Keratinocyte (primary cell): ENCODE measurements at regions not wholly inside any gene's neighbourhood (a gene's known extent, or its start where the extent isn't known, plus 50 kb on each side); places are given as distances from the start of the nearest gene placed in this dataset.

Source experiments
- DNase-seq: peaks from one replicate; pipeline ENCODE4 v3.0.0-alpha.2; 2011; ENCODE audit warnings: low read depth, missing footprints, low spot score
- FAIRE-seq: peaks from 2 replicates; lab custom pipeline; 2011; peaks lifted over from hg19 to GRCh38; lab: Jason Lieb, UNC
- H2AFZ ChIP-seq: 2 replicates; pipeline ENCODE4 v1.6.0; 2012; ENCODE audit warnings: low read length, control low read depth, inconsistent platforms; ENCODE audit not compliant: control insufficient read depth
- H3K27ac ChIP-seq: 2 replicates; pipeline ENCODE4 v1.5.1; 2011; ENCODE audit warnings: low read length; ENCODE audit not compliant: control insufficient read depth, insufficient read depth
- H3K27me3 ChIP-seq: 3 replicates; pipeline ENCODE4 v1.6.0; 2011; ENCODE audit warnings: low read length; ENCODE audit not compliant: control insufficient read depth, insufficient read depth; ENCODE audit errors: extremely low read depth
- H3K36me3 ChIP-seq, 2 experiments: 2 replicates in 1 of 2; 3 replicates in 1 of 2; pipeline ENCODE4 v1.5.1; 2011; ENCODE audit warnings: low read length in 2 of 2, mild to moderate bottlenecking in 1 of 2; ENCODE audit not compliant: control insufficient read depth in 2 of 2, insufficient read depth in 2 of 2; ENCODE audit errors: extremely low read depth in 1 of 2
- H3K4me1 ChIP-seq: 3 replicates; pipeline ENCODE4 v1.5.1; 2011; ENCODE audit warnings: low read length; ENCODE audit not compliant: control insufficient read depth, insufficient read depth; ENCODE audit errors: extremely low read depth
- H3K4me2 ChIP-seq: 3 replicates; pipeline ENCODE4 v1.6.0; 2011; ENCODE audit warnings: low read depth, low read length; ENCODE audit not compliant: control insufficient read depth, insufficient read depth; ENCODE audit errors: extremely low read depth
- H3K4me3 ChIP-seq, 3 experiments: fragments of 200-600 bp in 1 of 3; sonication (generic) in 1 of 3; 2 replicates in 2 of 3; 3 replicates in 1 of 3; pipeline ENCODE4 v1.5.1; 2011 to 2016; ENCODE audit warnings: low read length in 3 of 3, mild to moderate bottlenecking in 3 of 3, control low read depth in 2 of 3, inconsistent platforms in 1 of 3, low read depth in 1 of 3, mixed read lengths in 1 of 3, mixed run types in 1 of 3, moderate library complexity in 1 of 3; ENCODE audit not compliant: control insufficient read depth in 2 of 3, insufficient read depth in 2 of 3; ENCODE audit errors: extremely low read depth in 1 of 3
- H3K79me2 ChIP-seq: 2 replicates; pipeline ENCODE4 v1.6.0; 2012; ENCODE audit warnings: low read length; ENCODE audit not compliant: control insufficient read depth, insufficient read depth
- H3K9ac ChIP-seq: 3 replicates; pipeline ENCODE4 v1.6.0; 2011; ENCODE audit warnings: low read length; ENCODE audit not compliant: control insufficient read depth, insufficient read depth; ENCODE audit errors: extremely low read depth
- H3K9me1 ChIP-seq: 3 replicates; pipeline ENCODE4 v1.6.0; 2011; ENCODE audit warnings: low read length; ENCODE audit not compliant: control insufficient read depth, insufficient read depth; ENCODE audit errors: extremely low read depth
- H3K9me3 ChIP-seq: 2 replicates; pipeline ENCODE4 v1.5.1; 2012; ENCODE audit warnings: low read depth, low read length; ENCODE audit not compliant: control insufficient read depth
- H4K20me1 ChIP-seq: 3 replicates; pipeline ENCODE4 v1.6.0; 2011; ENCODE audit warnings: low read length; ENCODE audit not compliant: control insufficient read depth, insufficient read depth; ENCODE audit errors: extremely low read depth
- EZH2 ChIP-seq: IDR thresholded peaks from one replicate; pipeline ENCODE4 v1.6.1; 2012; ENCODE audit warnings: inconsistent platforms, mild to moderate bottlenecking, low read length, moderate library complexity
- dilution Hi-C: fragments of 300-500 bp; cut with MboI; formaldehyde crosslinking; loops from one replicate; pipeline ENCODE4 v1.7.0; 2020; ENCODE audit warnings: low sequenced_read_pairs; ENCODE audit not compliant: extremely low pct_ligation_motif_present
- TF ChIP-seq, protein P1 (sequence below), 3 experiments: IDR thresholded peaks in 1 of 3; conservative IDR thresholded peaks in 1 of 3; optimal IDR thresholded peaks in 1 of 3; 2 replicates in 2 of 3; 3 replicates in 1 of 3; pipeline versions ENCODE3 to v1.5.1; 2011; ENCODE audit warnings: low read length in 3 of 3, mild to moderate bottlenecking in 3 of 3, moderate library complexity in 2 of 3, control low read depth in 1 of 3, inconsistent platforms in 1 of 3; ENCODE audit not compliant: insufficient read depth in 2 of 3; ENCODE audit errors: extremely low read depth in 1 of 3

- Histone ChIP-seq H3K4me3 (no peak overlapping the region), H3K9ac (no peak overlapping the region), H3K4me2 (no peak overlapping the region), H3K27me3 (no peaks in the 10 kb centered on the region), H3K27ac (no peak overlapping the region), H3K9me1 (no peaks in the 10 kb centered on the region), H3K79me2 (no peaks in the 10 kb centered on the region), H3K9me3 (no peaks in the 10 kb centered on the region), H3K36me3 (no peaks in the 10 kb centered on the region), H2AFZ (no peak overlapping the region), H4K20me1 (no peaks in the 10 kb centered on the region), H3K4me1 (no peaks in the 10 kb centered on the region)
- TF ChIP-seq, protein P1, sequence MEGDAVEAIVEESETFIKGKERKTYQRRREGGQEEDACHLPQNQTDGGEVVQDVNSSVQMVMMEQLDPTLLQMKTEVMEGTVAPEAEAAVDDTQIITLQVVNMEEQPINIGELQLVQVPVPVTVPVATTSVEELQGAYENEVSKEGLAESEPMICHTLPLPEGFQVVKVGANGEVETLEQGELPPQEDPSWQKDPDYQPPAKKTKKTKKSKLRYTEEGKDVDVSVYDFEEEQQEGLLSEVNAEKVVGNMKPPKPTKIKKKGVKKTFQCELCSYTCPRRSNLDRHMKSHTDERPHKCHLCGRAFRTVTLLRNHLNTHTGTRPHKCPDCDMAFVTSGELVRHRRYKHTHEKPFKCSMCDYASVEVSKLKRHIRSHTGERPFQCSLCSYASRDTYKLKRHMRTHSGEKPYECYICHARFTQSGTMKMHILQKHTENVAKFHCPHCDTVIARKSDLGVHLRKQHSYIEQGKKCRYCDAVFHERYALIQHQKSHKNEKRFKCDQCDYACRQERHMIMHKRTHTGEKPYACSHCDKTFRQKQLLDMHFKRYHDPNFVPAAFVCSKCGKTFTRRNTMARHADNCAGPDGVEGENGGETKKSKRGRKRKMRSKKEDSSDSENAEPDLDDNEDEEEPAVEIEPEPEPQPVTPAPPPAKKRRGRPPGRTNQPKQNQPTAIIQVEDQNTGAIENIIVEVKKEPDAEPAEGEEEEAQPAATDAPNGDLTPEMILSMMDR (optimal IDR thresholded peaks at IDR 0.05 in 1 of 3, IDR thresholded peaks at IDR 0.05 in 1 of 3, conservative IDR thresholded peaks at IDR 0.05 in 1 of 3; ENCODE audit: extremely low read depth in 1 of 3, insufficient read depth in 2 of 3, low read length in 3 of 3), result no peak
- no peak for TF ChIP-seq EZH2
- no peak for FAIRE-seq
- dilution Hi-C loops, result no loop called here
- no peak for DNase-seq
Observed at GRCh38 chr4:126993351-126993750, 639.4 kb upstream of the INTU start.

GRCh38 chr4:126995235-126995634 lies 637.5 kb upstream of the INTU start:
- Histone ChIP-seq H3K36me3 (no peaks in the 10 kb centered on the region), H3K9ac (no peak overlapping the region), H3K4me3 (no peak overlapping the region), H3K79me2 (no peaks in the 10 kb centered on the region), H3K9me1 (no peaks in the 10 kb centered on the region), H4K20me1 (no peaks in the 10 kb centered on the region), H3K27ac (no peak overlapping the region), H3K27me3 (no peaks in the 10 kb centered on the region), H3K4me2 (no peak overlapping the region), H2AFZ (no peak overlapping the region), H3K9me3 (no peaks in the 10 kb centered on the region), H3K4me1 (no peaks in the 10 kb centered on the region)
- FAIRE-seq (no peak), DNase-seq (no peak)
- TF ChIP-seq, protein P1 (optimal IDR thresholded peaks at IDR 0.05 in 1 of 3, IDR thresholded peaks at IDR 0.05 in 1 of 3, conservative IDR thresholded peaks at IDR 0.05 in 1 of 3; ENCODE audit: extremely low read depth in 1 of 3, insufficient read depth in 2 of 3, low read length in 3 of 3), result no peak
- no peak for TF ChIP-seq EZH2
- dilution Hi-C loops, result no loop called here
